Neuronal stem cell (in vitro differentiated cells): ENCODE measurements at regions not wholly inside any gene's neighbourhood (a gene's known extent, or its start where the extent isn't known, plus 50 kb on each side); places are given as distances from the start of the nearest gene placed in this dataset.

Experiments
- DNase-seq: peaks from one replicate; pipeline ENCODE4 v3.0.0-alpha.2; 2013; ENCODE audit warnings: low spot score
- H2AFZ ChIP-seq: one replicate; pipeline ENCODE4 v1.6.1; 2013; ENCODE audit warnings: mild to moderate bottlenecking, low read length, inconsistent platforms
- H2AK5ac ChIP-seq: 2 replicates; pipeline ENCODE4 v1.6.1; 2013; ENCODE audit warnings: low read depth, mild to moderate bottlenecking, inconsistent platforms, low read length, moderate library complexity, mixed read lengths
- H2BK120ac ChIP-seq: 2 replicates; pipeline ENCODE4 v1.6.1; 2013; ENCODE audit warnings: low read depth, mild to moderate bottlenecking, inconsistent platforms, low read length, moderate library complexity, mixed read lengths
- H2BK12ac ChIP-seq: one replicate; pipeline ENCODE4 v1.6.1; 2013; ENCODE audit warnings: low read length, inconsistent platforms
- H2BK15ac ChIP-seq: 2 replicates; pipeline ENCODE4 v1.6.1; 2013; ENCODE audit warnings: mild to moderate bottlenecking, low read length, inconsistent platforms, mixed read lengths
- H2BK5ac ChIP-seq: one replicate; pipeline ENCODE4 v1.6.1; 2013; ENCODE audit warnings: inconsistent platforms, mild to moderate bottlenecking, low read length, moderate library complexity
- H3K14ac ChIP-seq: one replicate; pipeline ENCODE4 v1.6.1; 2013; ENCODE audit warnings: low read length, inconsistent platforms
- H3K18ac ChIP-seq: 2 replicates; pipeline ENCODE4 v1.6.1; 2013; ENCODE audit warnings: low read length, inconsistent platforms
- H3K23ac ChIP-seq: 2 replicates; pipeline ENCODE4 v1.6.1; 2013; ENCODE audit warnings: low read depth, mild to moderate bottlenecking, mixed read lengths, low read length, inconsistent platforms; ENCODE audit not compliant: poor library complexity
- H3K27ac ChIP-seq: replicated peaks from 3 replicates; pipeline ENCODE4 v1.5.1; 2013; ENCODE audit warnings: low read length, inconsistent platforms
- H3K27me3 ChIP-seq, 3 experiments: 2 replicates each; pipeline ENCODE4 v1.6.1; 2013; ENCODE audit warnings: low read length in 3 of 3, mild to moderate bottlenecking in 2 of 3, inconsistent platforms in 1 of 3, low read depth in 1 of 3, mixed read lengths in 1 of 3, moderate library complexity in 1 of 3; ENCODE audit not compliant: control insufficient read depth in 3 of 3, insufficient read depth in 3 of 3
- H3K36me3 ChIP-seq, 2 donors: replicated peaks in 1 of 2; 2 replicates each; pipeline ENCODE4 v1.6.1; 2013; ENCODE audit warnings: low read length in 2 of 2; ENCODE audit not compliant: control insufficient read depth in 2 of 2, insufficient read depth in 2 of 2
- H3K4ac ChIP-seq: 2 replicates; pipeline ENCODE4 v1.6.1; 2013; ENCODE audit warnings: inconsistent platforms, mild to moderate bottlenecking, low read length, moderate library complexity
- H3K4me1 ChIP-seq, 2 donors: 1 replicate in 1 of 2; 2 replicates in 1 of 2; pipeline ENCODE4 v1.6.1; 2013; ENCODE audit warnings: low read length in 2 of 2, low read depth in 1 of 2; ENCODE audit not compliant: control insufficient read depth in 2 of 2, insufficient read depth in 1 of 2
- H3K4me2 ChIP-seq: one replicate; pipeline ENCODE4 v1.6.1; 2013; ENCODE audit warnings: mild to moderate bottlenecking, low read length, inconsistent platforms; ENCODE audit not compliant: insufficient read depth, poor library complexity, severe bottlenecking
- H3K4me3 ChIP-seq, 2 donors: 2 replicates each; pipeline ENCODE4 v1.5.1; 2013; ENCODE audit warnings: low read length in 2 of 2, mild to moderate bottlenecking in 2 of 2, inconsistent platforms in 1 of 2, moderate library complexity in 1 of 2
- H3K79me1 ChIP-seq: one replicate; pipeline ENCODE4 v1.6.1; 2013; ENCODE audit warnings: low read depth, mild to moderate bottlenecking, inconsistent platforms, low read length, moderate library complexity
- H3K9ac ChIP-seq: one replicate; pipeline ENCODE4 v1.6.1; 2013; ENCODE audit warnings: mild to moderate bottlenecking, low read depth, low read length, inconsistent platforms; ENCODE audit not compliant: poor library complexity
- H3K9me3 ChIP-seq, 2 donors: replicated peaks in 1 of 2; 2 replicates each; pipeline versions ENCODE3 to v1.6.1; 2013; ENCODE audit warnings: low read length in 2 of 2, mild to moderate bottlenecking in 2 of 2, inconsistent platforms in 1 of 2, low read depth in 1 of 2, mixed read lengths in 1 of 2, moderate library complexity in 1 of 2; ENCODE audit not compliant: control insufficient read depth in 2 of 2, insufficient read depth in 1 of 2
- H4K8ac ChIP-seq: one replicate; pipeline ENCODE4 v1.6.1; 2013; ENCODE audit warnings: low read depth, mild to moderate bottlenecking, inconsistent platforms, low read length, moderate library complexity
- H4K91ac ChIP-seq: one replicate; pipeline ENCODE4 v1.6.1; 2013; ENCODE audit warnings: low read length, low read depth, mild to moderate bottlenecking, inconsistent platforms; ENCODE audit not compliant: poor library complexity
- WGBS, 2 donors: extraction: QIAGEN DNeasy Blood & Tissue Kit; methylation state at CpG; one replicate each; pipeline ENCODE4 v1.1.7; 2013; ENCODE audit warnings: missing lambda C conversion rate in 2 of 2, mixed read lengths in 1 of 2; ENCODE audit not compliant: insufficient read length in 2 of 2, insufficient replicate concordance in 1 of 2; ENCODE audit errors: extremely low coverage in 2 of 2; 5-methylcytosine and 5-hydroxymethylcytosine counted together

DNA sequence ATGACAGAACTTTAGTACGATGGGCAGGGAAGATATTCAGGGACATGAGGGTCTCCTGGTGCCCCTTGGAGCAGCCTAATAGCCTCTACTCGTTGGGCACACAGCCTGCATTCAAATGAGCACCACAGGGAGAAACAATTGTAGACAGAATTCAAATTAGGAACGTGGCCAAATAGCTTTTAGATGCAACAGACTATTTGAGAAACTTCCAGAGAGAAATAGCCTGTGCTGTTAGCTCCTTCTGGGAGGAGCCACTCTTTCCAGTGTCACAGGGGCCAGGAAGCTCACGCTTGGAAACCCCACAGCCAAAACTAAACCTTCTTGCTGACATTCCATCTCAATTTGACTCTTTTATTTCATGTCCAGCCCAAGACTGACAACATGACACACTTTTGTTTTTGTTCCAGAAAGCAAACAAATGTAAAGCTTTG lies 114.5 kb downstream of the RPAP3 start:
- H2AK5ac ChIP-seq, result no peak overlapping the region
- no peak overlapping the region for H3K4me3 ChIP-seq
- WGBS, 2 donors, result no CpG with 5 or more reads among the region's 4 CpGs
- H3K9ac ChIP-seq, result no peak overlapping the region
- H3K4me2 ChIP-seq, result no peak overlapping the region
- H3K36me3 ChIP-seq, result no peaks in the 10 kb centered on the region
- no peak overlapping the region for H4K8ac ChIP-seq
- H3K4ac ChIP-seq, result no peak overlapping the region
- no peak overlapping the region for H2BK12ac ChIP-seq
- H3K18ac ChIP-seq, result no peak overlapping the region
- no peak overlapping the region for H3K23ac ChIP-seq
- no peak overlapping the region for H2BK5ac ChIP-seq
- peaks cover 3 to 9% of the 10 kb centered on the region in 2 donors for H3K4me1 ChIP-seq
- H4K91ac ChIP-seq, result no peak overlapping the region
- no peaks in the 10 kb centered on the region for H3K9me3 ChIP-seq
- no peak overlapping the region for H2BK120ac ChIP-seq
- peaks cover 0 to 3% (median 0%) of the 10 kb centered on the region in 3 experiments for H3K27me3 ChIP-seq
- H3K27ac ChIP-seq, result no peak overlapping the region
- no peak overlapping the region for H2BK15ac ChIP-seq
- no peaks in the 10 kb centered on the region for H3K79me1 ChIP-seq
- H3K14ac ChIP-seq, result no peak overlapping the region
- DNase-seq, result no peak
- H2AFZ ChIP-seq, result peak overlapping the region; percentile 25

- no peak overlapping the region for H3K9ac ChIP-seq
These were observed 115.0 kb downstream of the RPAP3 start for GRCh38 chr12:47590771-47591360.

DNA sequence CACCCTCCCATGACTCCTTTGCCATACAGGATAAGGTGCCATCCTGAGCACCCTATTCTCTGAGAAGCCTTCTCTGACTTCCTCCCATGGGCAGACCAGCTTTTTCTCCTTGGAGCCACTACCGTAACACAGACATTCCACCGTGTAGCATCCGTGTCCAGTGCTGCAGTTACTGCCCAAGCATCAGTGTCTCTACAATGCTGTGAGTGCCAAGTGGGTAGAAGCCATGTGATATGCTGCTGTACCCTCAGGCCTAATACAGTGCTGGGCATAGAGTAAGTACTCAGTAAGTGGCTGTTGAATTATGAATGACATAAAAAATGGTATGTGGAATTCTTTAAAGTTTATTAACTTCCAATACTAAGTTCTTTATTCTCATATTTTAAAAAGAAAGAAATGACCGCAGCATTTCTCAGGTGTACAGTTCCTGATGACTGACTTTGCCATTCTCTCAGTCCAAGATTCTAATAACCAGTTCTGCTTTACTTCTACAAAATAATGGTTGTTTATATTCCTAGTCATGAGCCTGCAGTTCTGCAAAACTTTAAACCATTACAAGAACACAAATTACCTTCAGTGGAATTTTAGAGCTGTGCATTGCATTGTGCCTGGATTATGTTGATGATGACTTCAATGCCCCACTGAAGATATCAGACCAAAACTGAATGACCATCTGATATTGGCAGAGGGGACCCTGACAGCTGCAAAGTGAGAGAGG lies 118.7 kb downstream of the RPAP3 start:
- no peak overlapping the region for H2BK12ac ChIP-seq
- no peak overlapping the region for H3K9ac ChIP-seq
- H3K18ac ChIP-seq, result no peak overlapping the region
- H3K23ac ChIP-seq, result no peak overlapping the region
- H2BK120ac ChIP-seq, result no peak overlapping the region
- peaks cover 0 to 3% (median 0%) of the 10 kb centered on the region in 3 experiments for H3K27me3 ChIP-seq
- H3K36me3 ChIP-seq, result no peaks in the 10 kb centered on the region
- H2AK5ac ChIP-seq, result no peak overlapping the region
- no peak overlapping the region for H3K4ac ChIP-seq
- peaks cover 3 to 9% of the 10 kb centered on the region in 2 donors for H3K4me1 ChIP-seq
- no peak overlapping the region for H2AFZ ChIP-seq
- no peak overlapping the region for H2BK5ac ChIP-seq
- no peak overlapping the region for H3K27ac ChIP-seq
- H3K4me2 ChIP-seq, result no peak overlapping the region
- DNase-seq, result no peak
- H4K8ac ChIP-seq, result no peak overlapping the region
- no peak overlapping the region for H3K14ac ChIP-seq
- H4K91ac ChIP-seq, result no peak overlapping the region
- H3K9me3 ChIP-seq, result no peaks in the 10 kb centered on the region
- no peaks in the 10 kb centered on the region for H3K79me1 ChIP-seq
- WGBS, 2 donors, result no CpG with 5 or more reads among the region's 4 CpGs
- H3K4me3 ChIP-seq, result no peak overlapping the region
- no peak overlapping the region for H2BK15ac ChIP-seq

More at GRCh38 chr12:47590771-47591360, 115.0 kb downstream of the RPAP3 start:
- Histone ChIP-seq H3K79me1 (no peaks in the 10 kb centered on the region), H3K4ac (no peak overlapping the region), H3K18ac (no peak overlapping the region), H3K9me3 (no peaks in the 10 kb centered on the region), H4K8ac (no peak overlapping the region), H2AK5ac (no peak overlapping the region), H3K27me3 (peaks cover 0 to 3% (median 0%) of the 10 kb centered on the region in 3 experiments), H2BK15ac (no peak overlapping the region), H3K14ac (no peak overlapping the region), H3K23ac (no peak overlapping the region), H3K4me1 (peaks cover 3 to 9% of the 10 kb centered on the region in 2 donors), H4K91ac (no peak overlapping the region), H2BK5ac (no peak overlapping the region), H3K27ac (no peak overlapping the region), H2AFZ (peak overlapping the region; percentile 25), H2BK120ac (no peak overlapping the region), H3K4me2 (no peak overlapping the region), H3K36me3 (no peaks in the 10 kb centered on the region), H3K4me3 (no peak overlapping the region), H2BK12ac (no peak overlapping the region)
- WGBS, 2 donors, result no CpG with 5 or more reads among the region's 3 CpGs
- no peak for DNase-seq

DNA sequence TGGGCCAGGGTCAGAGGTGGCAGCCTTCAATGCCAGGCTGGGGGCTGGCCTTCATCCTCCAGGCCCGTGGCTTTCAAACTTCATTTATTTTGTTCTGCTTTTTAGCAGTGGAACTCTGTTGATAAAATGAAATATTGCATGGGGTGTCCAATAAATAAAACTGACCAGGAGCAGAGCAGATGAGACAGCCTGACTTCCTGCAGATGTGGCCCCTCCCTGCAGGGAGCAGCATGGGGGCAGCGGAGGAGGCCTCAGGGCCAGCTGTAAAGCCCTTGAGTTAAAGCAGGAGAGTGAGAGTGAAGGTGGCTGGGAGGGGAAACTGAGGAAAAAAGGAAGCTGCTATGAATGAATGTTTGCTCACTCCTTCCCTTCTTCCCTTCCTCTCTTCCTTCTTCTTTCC lies 120.3 kb downstream of the RPAP3 start:
- Histone ChIP-seq H3K4me2 (no peak overlapping the region), H3K27ac (no peak overlapping the region), H2BK5ac (no peak overlapping the region), H3K9me3 (no peaks in the 10 kb centered on the region), H3K36me3 (no peaks in the 10 kb centered on the region), H3K79me1 (no peaks in the 10 kb centered on the region), H2AFZ (no peak overlapping the region), H3K4ac (no peak overlapping the region), H3K9ac (no peak overlapping the region), H2BK15ac (peak overlapping the region; percentile 31), H4K8ac (no peak overlapping the region), H4K91ac (no peak overlapping the region), H3K4me3 (no peak overlapping the region), H3K27me3 (peaks cover 0 to 3% (median 0%) of the 10 kb centered on the region in 3 experiments), H3K23ac (no peak overlapping the region), H2BK120ac (no peak overlapping the region), H2BK12ac (no peak overlapping the region), H3K4me1 (no peaks in the 10 kb centered on the region), H3K18ac (no peak overlapping the region), H2AK5ac (peak overlapping the region; percentile 15), H3K14ac (no peak overlapping the region)
- DNase-seq, result no peak
- WGBS, 2 donors, result no CpG with 5 or more reads among the region's 2 CpGs
